ENCODE measurements at regions not wholly inside any gene's neighbourhood (a gene's known extent, or its start where the extent isn't known, plus 50 kb on each side); places are given as distances from the start of the nearest gene placed in this dataset.

GRCh38 chr15:97838606-97839210 lies 121.8 kb upstream of the ARRDC4 start:
- TF ChIP-seq TAF1 (IDR thresholded peaks at IDR 0.05; ENCODE audit: borderline replicate concordance, insufficient read depth, low read length) (no peak), SIN3A (IDR thresholded peaks at IDR 0.05; ENCODE audit: borderline replicate concordance, insufficient read depth, low read length) (no peak), FOXP2 (optimal IDR thresholded peaks at IDR 0.05; ENCODE audit: borderline replicate concordance, extremely low read depth, extremely low read length, insufficient read depth) (no peak), POLR2AphosphoS5 (IDR thresholded peaks at IDR 0.05; ENCODE audit: low read depth, low read length) (no peak)
- TF ChIP-seq, protein P1, sequence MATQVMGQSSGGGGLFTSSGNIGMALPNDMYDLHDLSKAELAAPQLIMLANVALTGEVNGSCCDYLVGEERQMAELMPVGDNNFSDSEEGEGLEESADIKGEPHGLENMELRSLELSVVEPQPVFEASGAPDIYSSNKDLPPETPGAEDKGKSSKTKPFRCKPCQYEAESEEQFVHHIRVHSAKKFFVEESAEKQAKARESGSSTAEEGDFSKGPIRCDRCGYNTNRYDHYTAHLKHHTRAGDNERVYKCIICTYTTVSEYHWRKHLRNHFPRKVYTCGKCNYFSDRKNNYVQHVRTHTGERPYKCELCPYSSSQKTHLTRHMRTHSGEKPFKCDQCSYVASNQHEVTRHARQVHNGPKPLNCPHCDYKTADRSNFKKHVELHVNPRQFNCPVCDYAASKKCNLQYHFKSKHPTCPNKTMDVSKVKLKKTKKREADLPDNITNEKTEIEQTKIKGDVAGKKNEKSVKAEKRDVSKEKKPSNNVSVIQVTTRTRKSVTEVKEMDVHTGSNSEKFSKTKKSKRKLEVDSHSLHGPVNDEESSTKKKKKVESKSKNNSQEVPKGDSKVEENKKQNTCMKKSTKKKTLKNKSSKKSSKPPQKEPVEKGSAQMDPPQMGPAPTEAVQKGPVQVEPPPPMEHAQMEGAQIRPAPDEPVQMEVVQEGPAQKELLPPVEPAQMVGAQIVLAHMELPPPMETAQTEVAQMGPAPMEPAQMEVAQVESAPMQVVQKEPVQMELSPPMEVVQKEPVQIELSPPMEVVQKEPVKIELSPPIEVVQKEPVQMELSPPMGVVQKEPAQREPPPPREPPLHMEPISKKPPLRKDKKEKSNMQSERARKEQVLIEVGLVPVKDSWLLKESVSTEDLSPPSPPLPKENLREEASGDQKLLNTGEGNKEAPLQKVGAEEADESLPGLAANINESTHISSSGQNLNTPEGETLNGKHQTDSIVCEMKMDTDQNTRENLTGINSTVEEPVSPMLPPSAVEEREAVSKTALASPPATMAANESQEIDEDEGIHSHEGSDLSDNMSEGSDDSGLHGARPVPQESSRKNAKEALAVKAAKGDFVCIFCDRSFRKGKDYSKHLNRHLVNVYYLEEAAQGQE (IDR thresholded peaks at IDR 0.05; ENCODE audit: insufficient read depth in 1 of 2, low read depth in 2 of 2, low read length in 2 of 2): no peak

DNA sequence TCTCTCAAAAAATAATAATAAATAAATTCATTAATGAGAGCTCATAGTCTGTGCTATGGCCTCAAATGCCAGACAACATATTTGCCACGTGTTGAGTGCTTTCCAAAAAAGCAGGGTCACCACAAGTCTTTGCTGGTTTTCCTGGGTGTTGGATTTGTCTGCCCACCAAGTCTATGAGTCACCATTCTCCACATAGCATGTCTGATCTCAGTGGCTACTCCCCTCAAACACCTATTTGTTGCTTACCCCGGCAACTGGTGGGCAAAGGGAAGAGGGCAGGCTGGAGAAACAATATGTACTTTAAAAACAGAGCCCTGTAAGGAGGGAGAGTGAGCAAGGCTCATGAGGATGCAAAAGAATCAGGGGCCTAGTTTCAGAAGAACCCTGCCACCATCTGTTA lies 120.0 kb upstream of the ARRDC4 start:
- TF ChIP-seq, protein P1 (IDR thresholded peaks at IDR 0.05; ENCODE audit: insufficient read depth in 1 of 2, low read depth in 2 of 2, low read length in 2 of 2): no peak
- TF ChIP-seq FOXP2 (optimal IDR thresholded peaks at IDR 0.05; ENCODE audit: borderline replicate concordance, extremely low read depth, extremely low read length, insufficient read depth) (no peak), POLR2AphosphoS5 (IDR thresholded peaks at IDR 0.05; ENCODE audit: low read depth, low read length) (no peak), SIN3A (IDR thresholded peaks at IDR 0.05; ENCODE audit: borderline replicate concordance, insufficient read depth, low read length) (no peak), TAF1 (IDR thresholded peaks at IDR 0.05; ENCODE audit: borderline replicate concordance, insufficient read depth, low read length) (no peak)

DNA sequence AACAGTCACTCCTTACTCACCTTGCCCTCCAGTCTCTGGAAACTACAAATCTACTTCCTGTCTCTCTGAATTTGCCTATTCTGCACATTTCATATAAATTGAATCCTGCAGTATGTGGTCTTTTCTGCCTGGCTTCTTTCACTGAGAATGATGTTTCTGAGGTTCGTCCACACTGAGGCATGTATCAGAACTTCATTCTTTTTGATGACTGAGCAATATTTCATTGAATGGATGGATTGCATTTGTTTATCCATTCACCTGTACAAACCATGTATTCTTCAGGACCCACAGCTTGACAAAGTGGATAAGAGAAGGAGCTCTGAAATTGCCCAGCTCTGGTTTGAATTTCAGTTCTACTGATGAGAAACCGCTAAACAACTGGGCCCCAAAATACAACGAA lies 118.9 kb upstream of the ARRDC4 start:
- no peak for TF ChIP-seq POLR2AphosphoS5 (IDR thresholded peaks at IDR 0.05; ENCODE audit: low read depth, low read length)
- no peak for TF ChIP-seq FOXP2 (optimal IDR thresholded peaks at IDR 0.05; ENCODE audit: borderline replicate concordance, extremely low read depth, extremely low read length, insufficient read depth)
- TF ChIP-seq SIN3A (IDR thresholded peaks at IDR 0.05; ENCODE audit: borderline replicate concordance, insufficient read depth, low read length): no peak
- TF ChIP-seq, protein P1 (IDR thresholded peaks at IDR 0.05; ENCODE audit: insufficient read depth in 1 of 2, low read depth in 2 of 2, low read length in 2 of 2): no peak
- TF ChIP-seq TAF1 (IDR thresholded peaks at IDR 0.05; ENCODE audit: borderline replicate concordance, insufficient read depth, low read length): no peak

- TF ChIP-seq POLR2AphosphoS5 (IDR thresholded peaks at IDR 0.05; ENCODE audit: low read depth, low read length): no peak
- no peak for TF ChIP-seq FOXP2 (optimal IDR thresholded peaks at IDR 0.05; ENCODE audit: borderline replicate concordance, extremely low read depth, extremely low read length, insufficient read depth)
- TF ChIP-seq, protein P1 (IDR thresholded peaks at IDR 0.05; ENCODE audit: insufficient read depth in 1 of 2, low read depth in 2 of 2, low read length in 2 of 2): no peak
- no peak for TF ChIP-seq TAF1 (IDR thresholded peaks at IDR 0.05; ENCODE audit: borderline replicate concordance, insufficient read depth, low read length)
- TF ChIP-seq SIN3A (IDR thresholded peaks at IDR 0.05; ENCODE audit: borderline replicate concordance, insufficient read depth, low read length): no peak
Observed at GRCh38 chr15:97849183-97849582, 111.3 kb upstream of the ARRDC4 start.

Data from PFSK-1 (cell line).